Pancreas (tissue), 10 donors: ENCODE measurements at regions not wholly inside any gene's neighbourhood (a gene's known extent, or its start where the extent isn't known, plus 50 kb on each side); places are given as distances from the start of the nearest gene placed in this dataset.

Source experiments
- ATAC-seq, 4 donors: fragments of 200-7000 bp; cut with Tn5 transposase; one replicate each; pipeline versions ENCODE4 v1.8.0 to v1.9.1; 2020; ENCODE audit warnings: mild to moderate bottlenecking in 4 of 4, moderate library complexity in 4 of 4
- DNase-seq, 6 donors: peaks; one replicate each; pipeline ENCODE4 v3.0.0-alpha.2; 2020
- FAIRE-seq: peaks from 2 replicates; lab custom pipeline; 2012; peaks lifted over from hg19 to GRCh38; lab: Jason Lieb, UNC
- H3K27ac ChIP-seq, 4 donors: fragments of 200-600 bp; sonication (generic); 1 replicate in 3 of 4; 2 replicates in 1 of 4; pipeline versions ENCODE4 v1.5.0 to v1.8.0; 2020
- H3K27me3 ChIP-seq, 4 donors: fragments of 200-600 bp; one replicate each; pipeline ENCODE4 v1.8.0; 2021
- H3K36me3 ChIP-seq, 3 donors: fragments of 200-600 bp; sonication (generic) in 1 of 3; one replicate each; pipeline versions ENCODE4 v1.5.0 to v1.8.0; 2020 to 2021
- H3K4me1 ChIP-seq, 3 donors: fragments of 200-600 bp; one replicate each; pipeline ENCODE4 v1.8.0; 2021
- H3K4me3 ChIP-seq, 4 donors: fragments of 200-600 bp; sonication (generic) in 2 of 4; one replicate each; pipeline versions ENCODE4 v1.5.0 to v1.8.0; 2020 to 2021
- H3K9me3 ChIP-seq, 4 donors: fragments of 200-600 bp; one replicate each; pipeline ENCODE4 v1.8.0; 2021
- WGBS, 2 donors: extraction: QIAGEN DNeasy Blood & Tissue Kit; methylation state at CpG; one replicate each; pipeline ENCODE4 v1.1.7; 2013; 5-methylcytosine and 5-hydroxymethylcytosine counted together
- intact Hi-C, 3 donors: fragments of 100-400 bp; cut with DNase I; formaldehyde crosslinking; loops; one replicate each; pipeline versions ENCODE4 v1.11.1 to v1.14.2; 2022
- TF ChIP-seq, protein P1 (sequence below), 4 donors: fragments of 200-600 bp; sonication (generic) in 3 of 4; IDR thresholded peaks; one replicate each; pipeline versions ENCODE4 v1.5.0 to v1.8.0; 2021; ENCODE audit warnings: antibody characterized with exemption in 4 of 4
- donor health status: healthy with polysubstance abuse.
- donor health status: DM: no; HTN: no; CAD: no; lungs with moderate emphysema.
- donor health status: DM: no; HTN: no; CAD: no.
- donor health status: control.
- donor health status: control.
- donor health status: Bipolar disorder and iron deficiency.
- donor health status: DM: yes; HTN: yes; CAD: no.
- donor health status: DM: no; HTN: no; CAD: no.
- donor health status: DM: no; HTN: no; CAD: no.
- donor health status: DM: yes; HTN: yes; CAD: no.

DNA sequence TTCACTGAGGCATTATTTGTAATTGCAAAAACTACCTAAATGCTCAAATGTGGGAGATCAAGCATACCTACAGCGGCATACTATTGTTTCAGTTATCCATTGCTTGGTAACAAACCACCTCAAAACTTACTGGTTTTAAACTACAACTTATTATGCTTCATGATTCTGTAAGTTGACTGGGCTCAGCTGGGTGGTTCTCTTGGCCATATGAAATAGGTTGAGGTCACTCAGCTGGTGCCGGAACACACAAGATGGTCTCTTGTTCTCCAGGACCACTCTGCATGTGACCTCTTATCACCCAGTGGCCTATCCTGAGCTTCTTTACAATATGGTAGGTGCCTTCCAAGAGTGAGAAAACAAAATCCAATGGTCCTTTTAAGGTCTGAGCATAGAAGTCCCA, 195.4 kb upstream of the FGGY start:
- ATAC-seq (no peak), FAIRE-seq (no peak), DNase-seq (no peak)
- H3K27me3 ChIP-seq, result no peaks in the 10 kb centered on the region
- WGBS, 2 donors, result 49 to 76% methylated on average over 2 of the region's 2 CpGs
- TF ChIP-seq, protein P1, sequence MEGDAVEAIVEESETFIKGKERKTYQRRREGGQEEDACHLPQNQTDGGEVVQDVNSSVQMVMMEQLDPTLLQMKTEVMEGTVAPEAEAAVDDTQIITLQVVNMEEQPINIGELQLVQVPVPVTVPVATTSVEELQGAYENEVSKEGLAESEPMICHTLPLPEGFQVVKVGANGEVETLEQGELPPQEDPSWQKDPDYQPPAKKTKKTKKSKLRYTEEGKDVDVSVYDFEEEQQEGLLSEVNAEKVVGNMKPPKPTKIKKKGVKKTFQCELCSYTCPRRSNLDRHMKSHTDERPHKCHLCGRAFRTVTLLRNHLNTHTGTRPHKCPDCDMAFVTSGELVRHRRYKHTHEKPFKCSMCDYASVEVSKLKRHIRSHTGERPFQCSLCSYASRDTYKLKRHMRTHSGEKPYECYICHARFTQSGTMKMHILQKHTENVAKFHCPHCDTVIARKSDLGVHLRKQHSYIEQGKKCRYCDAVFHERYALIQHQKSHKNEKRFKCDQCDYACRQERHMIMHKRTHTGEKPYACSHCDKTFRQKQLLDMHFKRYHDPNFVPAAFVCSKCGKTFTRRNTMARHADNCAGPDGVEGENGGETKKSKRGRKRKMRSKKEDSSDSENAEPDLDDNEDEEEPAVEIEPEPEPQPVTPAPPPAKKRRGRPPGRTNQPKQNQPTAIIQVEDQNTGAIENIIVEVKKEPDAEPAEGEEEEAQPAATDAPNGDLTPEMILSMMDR (IDR thresholded peaks at IDR 0.05), result no peak
- no peaks in the 10 kb centered on the region for H3K9me3 ChIP-seq
- intact Hi-C loops, result no loop called here
- no peak overlapping the region for H3K4me3 ChIP-seq
- no peak overlapping the region for H3K27ac ChIP-seq
- H3K36me3 ChIP-seq, result no peaks in the 10 kb centered on the region
- no peaks in the 10 kb centered on the region for H3K4me1 ChIP-seq

DNA sequence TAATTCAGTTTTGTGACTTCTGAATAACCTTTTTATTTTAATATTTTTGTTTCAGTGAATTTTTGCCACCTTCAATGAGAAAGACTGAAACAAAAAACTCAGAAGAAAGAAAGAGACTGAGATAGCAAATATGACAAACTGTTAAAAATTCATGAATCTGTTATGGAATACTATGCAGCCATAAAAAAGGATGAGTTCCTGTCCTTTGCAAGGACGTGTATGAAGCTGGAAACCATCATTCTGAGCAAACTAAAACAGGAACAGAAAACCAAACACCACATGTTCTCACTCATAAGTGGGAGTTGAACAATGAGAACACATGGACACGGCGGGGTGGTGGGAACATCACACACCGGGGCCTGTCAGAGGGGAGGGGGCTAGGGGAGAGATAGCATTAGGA, 193.4 kb upstream of the FGGY start:
- TF ChIP-seq, protein P1 (IDR thresholded peaks at IDR 0.05), result no peak
- no peak overlapping the region for H3K4me3 ChIP-seq
- H3K36me3 ChIP-seq, result no peaks in the 10 kb centered on the region
- H3K27me3 ChIP-seq, result no peaks in the 10 kb centered on the region
- no peak overlapping the region for H3K27ac ChIP-seq
- H3K4me1 ChIP-seq, result no peaks in the 10 kb centered on the region
- intact Hi-C loops, result no loop called here
- FAIRE-seq, result no peak
- no peak for DNase-seq
- 91 to 98% methylated on average over 4 of the region's 4 CpGs for WGBS, 2 donors
- ATAC-seq, result no peak
- H3K9me3 ChIP-seq, result no peaks in the 10 kb centered on the region

DNA sequence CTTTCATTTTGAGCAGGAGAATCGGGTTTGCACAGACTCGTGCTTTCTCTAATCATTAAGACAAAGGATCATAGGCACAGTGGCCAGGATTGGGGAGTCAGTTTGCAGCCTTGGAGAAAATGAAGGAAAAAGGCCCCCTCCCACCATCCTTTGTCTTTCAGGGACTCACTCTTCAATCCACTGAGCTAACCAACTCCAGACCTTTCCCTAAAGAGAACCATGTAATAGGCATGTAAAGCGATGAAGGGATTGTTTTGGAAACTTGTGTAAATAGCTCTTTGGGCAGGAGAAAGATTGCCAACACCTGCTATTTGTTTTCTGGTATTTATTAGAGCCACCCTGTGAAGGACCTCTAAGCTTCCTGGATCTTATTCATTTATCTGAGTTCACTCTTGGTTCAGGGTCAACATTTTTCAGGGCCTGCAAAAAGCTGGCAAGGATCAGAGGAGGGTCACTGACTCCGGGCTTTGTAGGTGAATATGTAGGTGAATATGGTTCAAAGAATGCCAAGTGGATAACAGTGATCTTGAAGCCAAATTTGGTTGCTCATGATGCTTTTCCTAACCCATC, 192.6 kb upstream of the FGGY start:
- Histone ChIP-seq H3K27ac (no peak overlapping the region), H3K4me1 (no peaks in the 10 kb centered on the region), H3K27me3 (no peaks in the 10 kb centered on the region), H3K36me3 (no peaks in the 10 kb centered on the region), H3K9me3 (no peaks in the 10 kb centered on the region), H3K4me3 (no peak overlapping the region)
- FAIRE-seq, result no peak
- 17% methylated on average over 4 of the region's 4 CpGs for WGBS, 2 donors
- intact Hi-C loops, result no loop called here
- DNase-seq, result no peak
- ATAC-seq, result peak; percentile 31 to 69 (median 46)
- TF ChIP-seq, protein P1 (IDR thresholded peaks at IDR 0.05), result no peak

DNA sequence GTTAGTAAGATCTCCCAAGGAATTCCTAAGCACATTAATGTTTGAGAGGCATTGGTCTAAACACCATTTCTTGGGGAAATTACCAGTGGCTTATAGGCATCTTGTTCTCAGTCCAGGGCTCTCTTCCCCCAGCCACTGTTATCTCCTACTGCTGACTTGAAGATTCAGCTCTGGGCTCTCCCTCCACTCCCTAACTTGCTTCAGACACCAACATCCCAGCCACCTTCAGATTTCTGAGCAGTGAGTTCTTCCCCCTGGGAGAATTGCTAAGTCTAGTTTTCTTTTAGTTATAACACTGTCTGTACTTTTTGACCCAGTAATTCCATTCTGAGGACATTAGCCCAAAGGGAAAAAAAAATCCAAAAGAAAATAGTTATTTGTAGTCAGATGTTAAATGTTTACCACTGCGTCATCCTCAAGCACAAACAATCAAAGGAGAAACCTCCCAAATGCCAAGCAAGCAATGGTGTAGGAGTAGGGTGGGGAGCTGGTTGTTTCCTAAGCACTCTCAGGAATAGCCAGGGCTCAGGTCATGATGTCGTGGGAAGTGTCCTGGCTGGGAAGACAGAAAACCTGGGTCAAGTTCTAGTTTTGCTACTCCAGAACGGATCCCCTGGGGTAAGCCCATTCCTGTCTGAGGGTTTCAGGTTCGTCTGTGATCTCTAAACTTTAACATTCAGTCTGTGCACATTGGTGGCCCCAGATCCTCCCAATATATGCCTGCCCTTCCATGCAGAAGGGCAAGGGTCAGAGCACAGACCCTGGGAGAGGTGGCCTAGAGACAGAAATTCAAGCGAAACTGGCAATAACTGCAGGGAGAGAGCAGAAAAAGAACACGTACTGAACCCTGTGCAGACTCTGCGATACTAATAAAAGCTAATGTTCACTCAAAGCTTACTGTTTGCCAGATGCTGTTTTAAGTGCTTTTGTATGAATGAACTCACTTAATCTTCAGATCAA, 191.1 kb upstream of the FGGY start:
- no peak for FAIRE-seq
- WGBS, 2 donors, result 76 to 77% methylated on average over 7 of the region's 7 CpGs
- TF ChIP-seq, protein P1 (IDR thresholded peaks at IDR 0.05), result no peak
- no peak for DNase-seq
- Histone ChIP-seq H3K27me3 (no peaks in the 10 kb centered on the region), H3K27ac (no peak overlapping the region), H3K4me3 (no peak overlapping the region), H3K9me3 (no peaks in the 10 kb centered on the region), H3K36me3 (no peaks in the 10 kb centered on the region), H3K4me1 (no peaks in the 10 kb centered on the region)
- intact Hi-C loops, result no loop called here
- peak in 2 of 4 donors; percentile 43 to 47 for ATAC-seq

DNA sequence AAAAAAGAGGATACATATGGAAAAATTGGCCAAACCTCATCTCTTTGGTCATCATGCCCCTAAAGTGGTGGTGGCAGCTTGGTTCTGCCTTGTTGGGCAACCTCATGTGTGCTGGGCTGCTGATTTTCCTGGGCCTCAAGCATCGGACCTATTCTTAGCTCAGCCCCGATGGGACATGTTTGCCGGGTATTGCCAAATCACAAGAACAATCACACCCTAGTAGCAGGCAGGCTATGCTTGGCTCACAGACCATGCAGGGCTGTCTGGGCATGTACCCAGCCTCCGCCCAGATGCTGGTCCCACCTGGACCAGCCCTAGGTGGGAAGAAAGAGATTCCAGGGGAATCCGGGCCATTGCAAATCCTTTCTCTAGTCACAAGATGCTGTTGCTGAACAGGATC, 189.4 kb upstream of the FGGY start:
- no peak overlapping the region for H3K27ac ChIP-seq
- H3K4me3 ChIP-seq, result no peak overlapping the region
- no peak for FAIRE-seq
- peak in 2 of 4 donors; percentile 35 to 49 for ATAC-seq
- H3K4me1 ChIP-seq, result no peaks in the 10 kb centered on the region
- no peaks in the 10 kb centered on the region for H3K27me3 ChIP-seq
- whole genome bisulfite sequencing, 2 donors, result 45 to 74% methylated on average over 5 of the region's 5 CpGs
- H3K9me3 ChIP-seq, result no peaks in the 10 kb centered on the region
- intact Hi-C loops, result no loop called here
- TF ChIP-seq, protein P1 (IDR thresholded peaks at IDR 0.05), result no peak
- H3K36me3 ChIP-seq, result no peaks in the 10 kb centered on the region
- DNase-seq, result no peak
